ENCODE measurements at regions not wholly inside any gene's neighbourhood (a gene's known extent, or its start where the extent isn't known, plus 50 kb on each side); places are given as distances from the start of the nearest gene placed in this dataset.
"Not testable (repeated sequence)": the region's sequence is repeated elsewhere in the genome, so short reads cannot be mapped to it uniquely, and the experiment has no call there.

DNA sequence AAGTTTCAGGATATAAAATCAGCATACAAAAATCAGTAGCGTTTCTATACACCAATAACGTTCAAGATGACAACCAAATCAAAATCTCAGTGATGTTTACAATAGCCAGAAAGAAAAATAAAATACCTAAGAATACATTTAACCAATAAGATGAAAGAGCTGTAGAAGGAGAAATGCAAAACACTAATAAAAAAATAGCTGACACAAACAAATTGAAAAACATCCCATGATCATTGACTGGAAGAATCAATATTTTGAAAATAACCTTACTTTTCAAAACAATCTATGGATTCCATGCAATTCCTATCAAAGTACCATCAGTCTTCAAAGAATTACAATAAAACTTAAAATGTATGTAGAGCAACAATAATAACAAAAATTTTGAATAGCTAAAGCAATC, 1096.3 kb downstream of the FAT4 start:
- H3K27me3 ChIP-seq (ENCODE audit: insufficient read depth, low read length), result no peaks in the 10 kb centered on the region
- no peak overlapping the region for H3K4me3 ChIP-seq (ENCODE audit: low read length)
- no peaks in the 10 kb centered on the region for H3K36me3 ChIP-seq (ENCODE audit: insufficient read depth, low read length)
- no peak overlapping the region for H2AFZ ChIP-seq (ENCODE audit: low read depth, low read length)
- H3K9me3 ChIP-seq (ENCODE audit: low read length), result peaks cover 1% of the 10 kb centered on the region
- no peaks in the 10 kb centered on the region for H3K4me1 ChIP-seq (ENCODE audit: insufficient read depth, low read length)

DNA sequence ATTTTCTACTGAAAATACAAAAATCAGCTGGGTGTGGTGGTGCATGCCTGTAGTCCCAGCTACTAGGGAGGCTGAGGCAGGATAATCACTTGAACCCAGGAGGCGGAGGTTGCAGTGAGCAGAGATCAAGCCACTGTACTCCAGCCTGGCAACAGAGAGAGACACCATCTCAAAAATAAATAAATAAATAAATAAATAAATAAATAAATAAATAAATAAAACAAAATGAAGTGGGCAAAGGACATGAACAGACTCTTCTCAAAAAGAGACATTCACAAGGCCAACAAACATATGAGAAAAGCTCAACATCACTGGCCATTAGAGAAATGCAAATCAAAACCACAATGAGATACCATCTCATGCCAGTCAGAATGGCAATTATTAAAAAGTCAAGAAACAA, 1097.6 kb downstream of the FAT4 start:
- not testable (repeated sequence) for H3K9me3 ChIP-seq (ENCODE audit: low read length); H3K36me3 ChIP-seq (ENCODE audit: insufficient read depth, low read length); H3K4me3 ChIP-seq (ENCODE audit: low read length); H3K27me3 ChIP-seq (ENCODE audit: insufficient read depth, low read length); H2AFZ ChIP-seq (ENCODE audit: low read depth, low read length); H3K4me1 ChIP-seq (ENCODE audit: insufficient read depth, low read length)

DNA sequence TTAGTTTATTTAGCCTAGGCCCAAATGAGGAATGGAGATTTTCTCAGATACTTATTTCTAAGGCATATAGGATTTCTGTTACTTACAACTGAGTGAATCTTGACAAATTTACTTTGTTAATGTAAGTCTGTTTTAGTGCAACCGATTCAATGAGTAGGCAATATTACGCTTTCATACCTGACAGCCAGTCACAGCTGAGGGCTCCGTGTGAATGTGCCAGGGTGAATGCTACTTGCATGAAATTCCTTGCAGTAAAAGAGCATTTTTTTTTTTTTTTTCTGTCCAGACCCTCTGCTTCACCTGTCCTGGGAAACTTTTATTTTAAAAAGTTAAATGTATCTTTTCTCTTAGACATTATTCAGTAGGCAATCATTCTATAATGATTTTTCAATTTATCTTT, 1100.0 kb downstream of the FAT4 start:
- peaks cover 1% of the 10 kb centered on the region for H3K9me3 ChIP-seq (ENCODE audit: low read length)
- no peak overlapping the region for H3K4me3 ChIP-seq (ENCODE audit: low read length)
- H3K27me3 ChIP-seq (ENCODE audit: insufficient read depth, low read length), result no peaks in the 10 kb centered on the region
- H3K4me1 ChIP-seq (ENCODE audit: insufficient read depth, low read length), result no peaks in the 10 kb centered on the region
- no peaks in the 10 kb centered on the region for H3K36me3 ChIP-seq (ENCODE audit: insufficient read depth, low read length)
- H2AFZ ChIP-seq (ENCODE audit: low read depth, low read length), result no peak overlapping the region

DNA sequence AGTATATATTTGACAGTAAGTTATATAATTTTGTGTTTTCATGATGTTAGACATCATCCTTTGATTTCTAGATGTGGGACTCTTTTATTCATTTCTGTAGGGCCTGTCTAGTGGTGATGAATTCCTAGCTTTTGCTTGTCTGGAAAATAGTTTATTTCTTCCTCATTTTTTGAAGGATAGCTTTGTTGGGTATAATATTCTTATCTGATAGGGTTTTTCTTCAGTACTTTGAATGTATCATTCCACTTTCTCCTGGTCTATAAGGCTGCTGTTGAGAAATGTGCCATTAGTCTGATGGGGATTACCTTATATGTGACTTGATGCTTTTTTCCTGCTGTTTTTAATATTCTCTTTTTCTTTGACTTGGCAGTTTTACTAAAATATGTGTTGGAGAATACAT, 1104.5 kb downstream of the FAT4 start:
- Histone ChIP-seq H3K36me3 (ENCODE audit: insufficient read depth, low read length) (no peaks in the 10 kb centered on the region), H2AFZ (ENCODE audit: low read depth, low read length) (no peak overlapping the region), H3K27me3 (ENCODE audit: insufficient read depth, low read length) (no peaks in the 10 kb centered on the region)

GRCh38 chr4:126427853-126428252, 1113.1 kb downstream of the FAT4 start:
- Histone ChIP-seq H2AFZ (ENCODE audit: low read depth, low read length) (no peak overlapping the region), H3K4me1 (ENCODE audit: insufficient read depth, low read length) (no peaks in the 10 kb centered on the region), H3K9me3 (ENCODE audit: low read length) (peaks cover 3% of the 10 kb centered on the region), H3K27me3 (ENCODE audit: insufficient read depth, low read length) (no peaks in the 10 kb centered on the region), H3K36me3 (ENCODE audit: insufficient read depth, low read length) (no peaks in the 10 kb centered on the region), H3K4me3 (ENCODE audit: low read length) (no peak overlapping the region)

More for the DNA sequence above, 1104.5 kb downstream of the FAT4 start:
- H3K4me1 ChIP-seq (ENCODE audit: insufficient read depth, low read length), result no peaks in the 10 kb centered on the region
- peaks cover 3% of the 10 kb centered on the region for H3K9me3 ChIP-seq (ENCODE audit: low read length)
- H3K4me3 ChIP-seq (ENCODE audit: low read length), result no peak overlapping the region

- Histone ChIP-seq H2AFZ (ENCODE audit: low read depth, low read length) (no peak overlapping the region), H3K9me3 (ENCODE audit: low read length) (no peaks in the 10 kb centered on the region), H3K4me1 (ENCODE audit: insufficient read depth, low read length) (peaks cover 6% of the 10 kb centered on the region), H3K4me3 (ENCODE audit: low read length) (no peak overlapping the region), H3K27me3 (ENCODE audit: insufficient read depth, low read length) (no peaks in the 10 kb centered on the region), H3K36me3 (ENCODE audit: insufficient read depth, low read length) (no peaks in the 10 kb centered on the region)
Observed at GRCh38 chr4:126431049-126431448, 1116.3 kb downstream of the FAT4 start.

GRCh38 chr4:126435491-126435890, 1120.7 kb downstream of the FAT4 start:
- H3K4me3 ChIP-seq (ENCODE audit: low read length), result no peak overlapping the region
- H3K27me3 ChIP-seq (ENCODE audit: insufficient read depth, low read length), result no peaks in the 10 kb centered on the region
- no peaks in the 10 kb centered on the region for H3K36me3 ChIP-seq (ENCODE audit: insufficient read depth, low read length)
- no peaks in the 10 kb centered on the region for H3K9me3 ChIP-seq (ENCODE audit: low read length)
- H2AFZ ChIP-seq (ENCODE audit: low read depth, low read length), result no peak overlapping the region
- peaks cover 26% of the 10 kb centered on the region for H3K4me1 ChIP-seq (ENCODE audit: insufficient read depth, low read length)

GRCh38 chr4:126440297-126440696, 1125.5 kb downstream of the FAT4 start:
- H3K4me1 ChIP-seq (ENCODE audit: insufficient read depth, low read length), result peaks cover 30% of the 10 kb centered on the region
- H3K4me3 ChIP-seq (ENCODE audit: low read length), result no peak overlapping the region
- H3K36me3 ChIP-seq (ENCODE audit: insufficient read depth, low read length), result no peaks in the 10 kb centered on the region
- no peaks in the 10 kb centered on the region for H3K9me3 ChIP-seq (ENCODE audit: low read length)
- H3K27me3 ChIP-seq (ENCODE audit: insufficient read depth, low read length), result no peaks in the 10 kb centered on the region
- no peak overlapping the region for H2AFZ ChIP-seq (ENCODE audit: low read depth, low read length)

DNA sequence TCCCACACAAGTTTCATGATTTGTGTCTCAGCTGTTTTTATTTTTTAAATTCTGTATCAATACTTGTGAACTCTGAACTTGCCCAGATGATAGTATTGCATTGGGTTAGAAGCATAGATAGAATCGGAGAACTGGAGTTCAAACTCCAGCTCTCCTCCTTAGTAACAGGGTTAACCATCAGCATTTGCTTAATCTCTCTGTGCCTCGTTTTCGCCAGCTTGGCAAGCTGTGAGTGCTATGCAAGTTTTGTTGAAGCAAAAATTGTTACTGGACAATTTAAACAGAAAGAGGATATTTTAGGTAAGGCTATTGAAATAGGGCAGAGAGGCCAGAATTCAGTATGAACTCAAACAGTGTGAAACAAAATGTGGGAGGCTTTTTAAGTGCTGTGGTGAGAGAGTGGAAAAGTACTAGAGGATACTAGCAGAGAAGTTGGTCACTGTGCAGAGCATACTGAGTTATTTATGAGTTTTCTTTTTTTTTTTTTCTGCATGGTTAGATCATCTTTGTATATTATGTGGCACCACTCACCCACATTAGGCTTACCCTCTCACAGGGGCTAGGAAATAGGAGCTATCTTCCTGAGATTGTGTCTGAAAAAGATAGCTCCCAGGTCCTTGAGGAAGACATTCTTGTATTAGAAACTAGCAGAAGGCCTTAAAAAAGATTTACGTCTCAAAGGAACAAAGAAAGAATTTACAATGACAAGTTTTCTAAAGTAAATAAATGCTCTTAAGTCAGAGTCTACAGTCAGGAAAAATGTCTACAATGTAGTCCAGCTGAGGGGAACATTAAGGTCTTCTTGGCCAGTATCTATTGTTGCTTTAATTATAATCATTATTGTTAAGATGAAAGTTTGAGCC, 1126.6 kb downstream of the FAT4 start:
- Histone ChIP-seq H2AFZ (ENCODE audit: low read depth, low read length) (peak overlapping the region; percentile 54), H3K36me3 (ENCODE audit: insufficient read depth, low read length) (no peaks in the 10 kb centered on the region), H3K4me3 (ENCODE audit: low read length) (no peak overlapping the region), H3K9me3 (ENCODE audit: low read length) (no peaks in the 10 kb centered on the region), H3K27me3 (ENCODE audit: insufficient read depth, low read length) (no peaks in the 10 kb centered on the region), H3K4me1 (ENCODE audit: insufficient read depth, low read length) (peaks cover 25% of the 10 kb centered on the region)

- Histone ChIP-seq H3K36me3 (ENCODE audit: insufficient read depth, low read length) (no peaks in the 10 kb centered on the region), H3K27me3 (ENCODE audit: insufficient read depth, low read length) (no peaks in the 10 kb centered on the region), H3K9me3 (ENCODE audit: low read length) (no peaks in the 10 kb centered on the region), H3K4me3 (ENCODE audit: low read length) (no peak overlapping the region), H3K4me1 (ENCODE audit: insufficient read depth, low read length) (peaks cover 18% of the 10 kb centered on the region), H2AFZ (ENCODE audit: low read depth, low read length) (no peak overlapping the region)
Observed at GRCh38 chr4:126445596-126445995, 1130.8 kb downstream of the FAT4 start.

GRCh38 chr4:126446917-126447316, 1132.2 kb downstream of the FAT4 start:
- Histone ChIP-seq H3K36me3 (ENCODE audit: insufficient read depth, low read length) (no peaks in the 10 kb centered on the region), H3K27me3 (ENCODE audit: insufficient read depth, low read length) (no peaks in the 10 kb centered on the region), H3K4me3 (ENCODE audit: low read length) (no peak overlapping the region), H3K4me1 (ENCODE audit: insufficient read depth, low read length) (peaks cover 14% of the 10 kb centered on the region), H3K9me3 (ENCODE audit: low read length) (no peaks in the 10 kb centered on the region), H2AFZ (ENCODE audit: low read depth, low read length) (no peak overlapping the region)

DNA sequence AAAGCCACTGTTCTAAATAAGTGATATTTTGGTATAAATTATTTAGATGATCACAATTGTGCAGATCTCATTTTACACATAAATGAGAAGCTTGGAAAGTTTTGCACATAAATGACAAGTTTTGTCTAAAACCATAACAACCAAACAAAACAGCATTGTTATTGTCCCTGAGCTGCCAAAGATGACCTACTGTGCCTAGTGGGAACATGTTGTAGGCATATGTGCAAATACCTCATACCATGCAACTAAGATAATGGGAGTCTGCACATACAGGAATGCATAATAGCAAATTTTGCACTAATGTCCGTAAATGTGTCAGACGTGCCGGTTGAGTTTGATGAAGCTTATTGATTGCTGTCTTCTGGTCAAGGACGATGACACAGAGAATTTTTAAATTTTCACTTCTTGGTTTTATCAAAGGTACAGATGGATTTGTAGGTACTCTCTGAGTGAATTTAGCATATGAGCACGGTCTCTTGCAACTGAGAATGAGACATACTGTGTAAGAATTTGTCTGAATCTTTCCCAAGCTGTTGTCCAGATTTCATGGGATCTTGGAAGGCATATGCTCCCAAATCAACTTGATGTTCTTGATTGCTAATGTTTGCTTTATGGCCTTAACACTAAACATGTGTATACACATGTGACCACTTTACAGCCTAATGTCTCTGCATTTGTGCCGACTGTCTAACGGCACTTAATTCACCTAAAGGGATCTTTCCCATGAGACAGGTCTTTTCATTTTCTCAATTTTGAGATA, 1133.5 kb downstream of the FAT4 start:
- no peak overlapping the region for H2AFZ ChIP-seq (ENCODE audit: low read depth, low read length)

GRCh38 chr4:126451237-126451873, 1136.6 kb downstream of the FAT4 start:
- Histone ChIP-seq H3K27me3 (ENCODE audit: insufficient read depth, low read length) (no peaks in the 10 kb centered on the region), H3K4me3 (ENCODE audit: low read length) (no peak overlapping the region), H3K9me3 (ENCODE audit: low read length) (no peaks in the 10 kb centered on the region), H3K4me1 (ENCODE audit: insufficient read depth, low read length) (peaks cover 14% of the 10 kb centered on the region), H2AFZ (ENCODE audit: low read depth, low read length) (no peak overlapping the region), H3K36me3 (ENCODE audit: insufficient read depth, low read length) (no peaks in the 10 kb centered on the region)

More for the DNA sequence above, 1133.5 kb downstream of the FAT4 start:
- H3K36me3 ChIP-seq (ENCODE audit: insufficient read depth, low read length), result no peaks in the 10 kb centered on the region
- H3K4me1 ChIP-seq (ENCODE audit: insufficient read depth, low read length), result peaks cover 14% of the 10 kb centered on the region
- no peaks in the 10 kb centered on the region for H3K27me3 ChIP-seq (ENCODE audit: insufficient read depth, low read length)
- H3K4me3 ChIP-seq (ENCODE audit: low read length), result no peak overlapping the region
- no peaks in the 10 kb centered on the region for H3K9me3 ChIP-seq (ENCODE audit: low read length)

Measured in neuron (in vitro differentiated cells).